ENCODE measurements at regions not wholly inside any gene's neighbourhood (a gene's known extent, or its start where the extent isn't known, plus 50 kb on each side); places are given as distances from the start of the nearest gene placed in this dataset.
A peak's percentile ranks its signal among the peaks of the same experiment; 100 is the strongest.

DNA sequence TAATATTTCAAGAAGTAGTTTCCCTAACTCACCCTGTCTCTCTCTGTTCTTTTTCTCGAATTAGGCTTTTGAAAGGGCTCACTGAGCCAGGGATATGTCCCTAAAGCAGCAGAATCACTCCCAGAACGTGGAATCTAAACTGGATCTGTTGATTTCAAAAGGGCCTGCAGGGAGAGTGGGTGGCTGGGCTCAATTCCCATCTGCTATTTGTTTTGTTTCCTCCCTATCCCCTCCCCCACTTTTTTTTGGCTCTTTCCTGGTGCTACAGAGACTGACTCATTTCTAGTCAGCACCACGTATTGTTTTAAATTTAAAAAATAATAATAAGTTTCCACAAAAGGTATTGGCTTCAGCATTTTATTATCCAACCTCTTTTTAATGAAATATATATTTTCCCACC is 961.5 kb downstream of the FAM181B start:
- ChIA-PET POLR2A (ENCODE audit: partially characterized antibody) (no interaction called here), CTCF (ENCODE audit: partially characterized antibody) (no interaction called here)
- TF ChIP-seq EP300 (IDR thresholded peaks at IDR 0.05; ENCODE audit: borderline replicate concordance in 1 of 2, low read depth in 2 of 2, low read length in 2 of 2): 0 out of 3 replicates have a peak, but pooled peaks of 1 of the 2 experiments have one; percentile 14
- no peak for TF ChIP-seq SP2 (IDR thresholded peaks at IDR 0.05; ENCODE audit: low read length)
- no peak for TF ChIP-seq NRF1 (IDR thresholded peaks at IDR 0.05; ENCODE audit: low read depth, low read length)
- TF ChIP-seq SP1 (IDR thresholded peaks at IDR 0.05; ENCODE audit: low read depth, low read length): 0 out of 2 replicates have a peak, but pooled peaks have one; percentile 13
- no peak for TF ChIP-seq HDAC6 (IDR thresholded peaks at IDR 0.05; ENCODE audit: low read depth, low read length)
- no peak for TF ChIP-seq SRF (IDR thresholded peaks at IDR 0.05; ENCODE audit: low read depth, low read length)
- Histone ChIP-seq H3K23ac (ENCODE audit: insufficient read length) (no peak overlapping the region), H3K4me1 (replicated peaks in 1 of 4; ENCODE audit: control insufficient read depth in 3 of 4, insufficient read depth in 4 of 4, low read length in 3 of 4) (peaks cover 0 to 3% (median 1%) of the 10 kb centered on the region in 4 experiments; a peak in 2 of 7 replicates), H3K9me3 (ENCODE audit: insufficient read depth in 2 of 2, low read depth in 1 of 2, low read length in 1 of 2) (no peaks in the 10 kb centered on the region), H3K36me3 (ENCODE audit: control insufficient read depth in 2 of 4, insufficient read depth in 4 of 4, low read length in 3 of 4) (no peaks in the 10 kb centered on the region), H3K27ac (ENCODE audit: low read depth, low read length) (no peak overlapping the region), H3K4ac (replicated peaks; ENCODE audit: insufficient read length, low read depth, low read length) (no peak overlapping the region), H2BK12ac (ENCODE audit: low read depth, low read length) (no peak overlapping the region), H3K9ac (replicated peaks in 1 of 4; ENCODE audit: extremely low read depth in 1 of 4, low read depth in 3 of 4, low read length in 3 of 4) (peak overlapping the region in 1 of 4 experiments; percentile 12; a peak in 1 of 7 replicates), H2BK120ac (replicated peaks; ENCODE audit: low read depth, low read length) (no peak overlapping the region), H4K5ac (ENCODE audit: insufficient read length, low read depth, low read length) (no peak overlapping the region), H3K79me1 (ENCODE audit: low read depth, low read length) (no peaks in the 10 kb centered on the region), H3K4me3 (ENCODE audit: extremely low read depth in 1 of 4, insufficient read depth in 2 of 4, low read depth in 3 of 4, low read length in 4 of 4) (no peak overlapping the region), H3K14ac (ENCODE audit: insufficient read length) (no peak overlapping the region), H3K4me2 (ENCODE audit: insufficient read depth in 1 of 2, low read depth in 2 of 2, low read length in 2 of 2) (peak overlapping the region in 1 of 2 experiments; percentile 53; a peak in 1 of 4 replicates), H2BK15ac (ENCODE audit: low read length) (no peak overlapping the region), H4K8ac (ENCODE audit: extremely low read depth, insufficient read depth, low read length) (no peak overlapping the region), H3K27me3 (replicated peaks in 1 of 4; ENCODE audit: control insufficient read depth in 3 of 4, extremely low read depth in 1 of 4, insufficient read depth in 3 of 4, low read length in 3 of 4) (no peaks in the 10 kb centered on the region), H2AFZ (ENCODE audit: low read length) (peak overlapping the region; percentile 98), H2BK5ac (ENCODE audit: low read depth, low read length) (no peak overlapping the region), H2AK5ac (ENCODE audit: low read depth, low read length) (no peak overlapping the region), H4K20me1 (replicated peaks in 1 of 2; ENCODE audit: control insufficient read depth in 1 of 2, insufficient read depth in 2 of 2, low read length in 2 of 2) (no peaks in the 10 kb centered on the region), H3K18ac (ENCODE audit: extremely low read depth, low read length) (no peak overlapping the region), H3K79me2 (ENCODE audit: control insufficient read depth in 1 of 2, insufficient read depth in 2 of 2, low read length in 2 of 2) (no peaks in the 10 kb centered on the region), H3K23me2 (ENCODE audit: low read depth, low read length) (no peaks in the 10 kb centered on the region), H4K91ac (replicated peaks; ENCODE audit: insufficient read length, low read length) (no peak overlapping the region), H3K56ac (replicated peaks; ENCODE audit: insufficient read length, low read depth, low read length) (no peak overlapping the region), H2BK20ac (ENCODE audit: low read length) (no peak overlapping the region)
- 49% methylated on average over 3 of the region's 3 CpGs; no CpG with 5 or more reads in 1 of the 2 experiments for WGBS, 2 experiments (ENCODE audit: extremely low coverage in 1 of 2, insufficient coverage in 1 of 2, insufficient read length in 1 of 2, insufficient replicate concordance in 2 of 2, low coverage in 1 of 2, low lambda C conversion rate in 2 of 2, missing lambda C conversion rate in 1 of 2)
- FAIRE-seq (no peak), DNase-seq (ENCODE audit: low read depth in 1 of 2, low spot score in 2 of 2) (no peak)

All from H1 (cell line).